SK-N-SH treated with all-trans-retinoic acid at 6 μM for 48 hours (cell line): ENCODE measurements at regions not wholly inside any gene's neighbourhood (a gene's known extent, or its start where the extent isn't known, plus 50 kb on each side); places are given as distances from the start of the nearest gene placed in this dataset.

Experiments used
- ATAC-seq: fragments of 200-7000 bp; cut with Tn5 transposase; 3 replicates; pipeline ENCODE4 v1.9.1; 2020; ENCODE audit warnings: mild to moderate bottlenecking, moderate library complexity
- ARNTL ChIP-seq: fragments of 450-650 bp; formaldehyde crosslinking; IDR thresholded peaks from 2 replicates; pipeline ENCODE4 v1.5.0; 2020; ENCODE audit warnings: low read depth, mild to moderate bottlenecking, moderate library complexity, borderline replicate concordance
- BACH2 ChIP-seq: fragments of 250-450 bp; sonication (Bioruptor Pico); IDR thresholded peaks from 2 replicates; pipeline ENCODE4 v1.9.0; 2021; ENCODE audit warnings: mild to moderate bottlenecking, borderline replicate concordance
- CSRNP3 ChIP-seq: fragments of 250-450 bp; sonication (Bioruptor Pico); IDR thresholded peaks from 2 replicates; pipeline ENCODE4 v1.5.1; 2021; ENCODE audit warnings: mild to moderate bottlenecking, moderate library complexity
- ESRRG ChIP-seq: fragments of 250-450 bp; sonication (Bioruptor Pico); IDR thresholded peaks from 2 replicates; pipeline ENCODE4 v1.6.1; 2021; ENCODE audit warnings: mild to moderate bottlenecking
- ISL1 ChIP-seq: fragments of 250-450 bp; sonication (Bioruptor Pico); IDR thresholded peaks from 2 replicates; pipeline ENCODE4 v2.1.2; 2022; ENCODE audit warnings: mild to moderate bottlenecking, moderate library complexity
- OSR1 ChIP-seq: fragments of 250-450 bp; sonication (Bioruptor Pico); IDR thresholded peaks from 2 replicates; pipeline ENCODE4 v1.8.0; 2022; ENCODE audit warnings: moderate library complexity, mild to moderate bottlenecking, inconsistent platforms
- PATZ1 ChIP-seq: fragments of 250-450 bp; sonication (Bioruptor Pico); IDR thresholded peaks from 2 replicates; pipeline ENCODE4 v1.8.0; 2020; ENCODE audit warnings: mild to moderate bottlenecking, moderate library complexity, borderline replicate concordance
- POU6F1 ChIP-seq: fragments of 250-450 bp; sonication (Bioruptor Pico); IDR thresholded peaks from 2 replicates; pipeline ENCODE4 v1.8.0; 2021; ENCODE audit warnings: low read depth, mild to moderate bottlenecking, moderate library complexity, borderline replicate concordance
- PPARA ChIP-seq: fragments of 250-450 bp; sonication (Bioruptor Pico); IDR thresholded peaks from 2 replicates; pipeline ENCODE4 v1.5.0; 2020; ENCODE audit warnings: mild to moderate bottlenecking, borderline replicate concordance
- RARB ChIP-seq: fragments of 250-450 bp; sonication (Bioruptor Pico); IDR thresholded peaks from 2 replicates; pipeline ENCODE4 v1.8.0; 2021; ENCODE audit warnings: mild to moderate bottlenecking, moderate library complexity
- TCF4 ChIP-seq: fragments of 250-450 bp; sonication (Bioruptor Pico); IDR thresholded peaks from 2 replicates; pipeline ENCODE4 v1.8.0; 2021; ENCODE audit warnings: mild to moderate bottlenecking, moderate library complexity, borderline replicate concordance
- ZC3H10 ChIP-seq: fragments of 250-450 bp; sonication (Bioruptor Pico); IDR thresholded peaks from 2 replicates; pipeline ENCODE4 v1.5.1; 2021; ENCODE audit warnings: mild to moderate bottlenecking, moderate library complexity
- ZFP3 ChIP-seq: fragments of 250-450 bp; sonication (Bioruptor Pico); IDR thresholded peaks from 2 replicates; pipeline ENCODE4 v1.5.0; 2020; ENCODE audit warnings: mild to moderate bottlenecking, moderate library complexity
- ZNF70 ChIP-seq: fragments of 450-650 bp; formaldehyde crosslinking; IDR thresholded peaks from 2 replicates; pipeline ENCODE4 v1.5.0; 2020; ENCODE audit warnings: mild to moderate bottlenecking, moderate library complexity
- ZNF8 ChIP-seq: fragments of 450-650 bp; formaldehyde crosslinking; IDR thresholded peaks from 2 replicates; pipeline ENCODE4 v1.5.0; 2020; ENCODE audit warnings: mild to moderate bottlenecking, moderate library complexity
- TF ChIP-seq, protein P1 (sequence below): fragments of 250-450 bp; sonication (Bioruptor Pico); IDR thresholded peaks from 2 replicates; pipeline ENCODE4 v1.5.0; 2020; ENCODE audit warnings: mild to moderate bottlenecking, moderate library complexity
- TF ChIP-seq, protein P2 (sequence below): fragments of 250-450 bp; sonication (Bioruptor Pico); IDR thresholded peaks from 2 replicates; pipeline ENCODE4 v1.5.1; 2020; ENCODE audit warnings: low read depth, mild to moderate bottlenecking, moderate library complexity

DNA sequence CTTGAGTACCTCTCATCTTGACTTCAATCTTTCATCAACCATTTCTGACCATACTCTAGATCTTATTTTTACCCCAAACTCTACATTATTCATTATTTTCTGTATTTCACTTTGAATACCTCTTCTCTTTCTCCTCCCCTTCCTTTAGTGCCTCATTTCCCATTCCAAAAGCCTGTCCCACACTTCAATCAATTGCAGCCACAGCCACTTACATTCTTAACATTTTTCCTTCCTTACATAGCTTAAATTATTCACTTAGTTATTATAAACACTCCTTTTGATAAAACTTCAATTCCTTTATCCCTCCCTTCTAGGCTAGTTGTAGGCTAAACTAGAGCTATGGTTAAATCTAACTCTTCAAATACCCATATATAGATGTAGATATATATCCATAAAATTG lies 344.0 kb downstream of the PRR16 start:
- TF ChIP-seq ZNF8 (CRISPR knock-in tag) (no peak), BACH2 (CRISPR knock-in tag) (no peak)
- TF ChIP-seq, protein P1, sequence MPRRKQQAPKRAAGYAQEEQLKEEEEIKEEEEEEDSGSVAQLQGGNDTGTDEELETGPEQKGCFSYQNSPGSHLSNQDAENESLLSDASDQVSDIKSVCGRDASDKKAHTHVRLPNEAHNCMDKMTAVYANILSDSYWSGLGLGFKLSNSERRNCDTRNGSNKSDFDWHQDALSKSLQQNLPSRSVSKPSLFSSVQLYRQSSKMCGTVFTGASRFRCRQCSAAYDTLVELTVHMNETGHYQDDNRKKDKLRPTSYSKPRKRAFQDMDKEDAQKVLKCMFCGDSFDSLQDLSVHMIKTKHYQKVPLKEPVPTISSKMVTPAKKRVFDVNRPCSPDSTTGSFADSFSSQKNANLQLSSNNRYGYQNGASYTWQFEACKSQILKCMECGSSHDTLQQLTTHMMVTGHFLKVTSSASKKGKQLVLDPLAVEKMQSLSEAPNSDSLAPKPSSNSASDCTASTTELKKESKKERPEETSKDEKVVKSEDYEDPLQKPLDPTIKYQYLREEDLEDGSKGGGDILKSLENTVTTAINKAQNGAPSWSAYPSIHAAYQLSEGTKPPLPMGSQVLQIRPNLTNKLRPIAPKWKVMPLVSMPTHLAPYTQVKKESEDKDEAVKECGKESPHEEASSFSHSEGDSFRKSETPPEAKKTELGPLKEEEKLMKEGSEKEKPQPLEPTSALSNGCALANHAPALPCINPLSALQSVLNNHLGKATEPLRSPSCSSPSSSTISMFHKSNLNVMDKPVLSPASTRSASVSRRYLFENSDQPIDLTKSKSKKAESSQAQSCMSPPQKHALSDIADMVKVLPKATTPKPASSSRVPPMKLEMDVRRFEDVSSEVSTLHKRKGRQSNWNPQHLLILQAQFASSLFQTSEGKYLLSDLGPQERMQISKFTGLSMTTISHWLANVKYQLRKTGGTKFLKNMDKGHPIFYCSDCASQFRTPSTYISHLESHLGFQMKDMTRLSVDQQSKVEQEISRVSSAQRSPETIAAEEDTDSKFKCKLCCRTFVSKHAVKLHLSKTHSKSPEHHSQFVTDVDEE = no peak
- no peak; the same call in 2 of the 3 replicates for ATAC-seq

GRCh38 chr5:120808606-120809005 lies 344.5 kb downstream of the PRR16 start:
- no peak for ATAC-seq
- TF ChIP-seq ISL1 (CRISPR knock-in tag) (no peak), POU6F1 (CRISPR knock-in tag) (no peak), ZNF70 (no peak)

DNA sequence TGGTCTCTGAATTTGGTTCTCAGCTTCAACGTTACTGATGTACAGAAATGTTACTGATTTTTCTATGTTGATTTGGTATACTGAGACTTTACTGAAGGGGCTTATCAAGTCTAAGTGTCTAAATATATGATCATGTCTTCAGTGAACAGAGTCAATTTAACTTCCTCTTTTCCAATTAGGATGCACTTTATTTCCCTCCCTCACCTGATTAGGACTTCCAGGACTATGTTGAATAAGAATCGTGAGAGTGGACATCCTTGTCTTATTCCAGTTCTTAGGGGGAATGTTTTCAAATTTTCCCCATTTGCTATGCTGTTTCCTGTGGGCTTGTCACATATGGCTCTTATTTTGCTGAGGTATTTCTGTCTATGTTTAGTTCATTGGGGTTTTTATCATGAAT lies 349.5 kb downstream of the PRR16 start:
- TF ChIP-seq ARNTL = no peak
- TF ChIP-seq PPARA (CRISPR knock-in tag) = no peak
- TF ChIP-seq ZNF8 (CRISPR knock-in tag) = no peak
- TF ChIP-seq, all 23 proteins: peak for 0
- no peak for ATAC-seq

DNA sequence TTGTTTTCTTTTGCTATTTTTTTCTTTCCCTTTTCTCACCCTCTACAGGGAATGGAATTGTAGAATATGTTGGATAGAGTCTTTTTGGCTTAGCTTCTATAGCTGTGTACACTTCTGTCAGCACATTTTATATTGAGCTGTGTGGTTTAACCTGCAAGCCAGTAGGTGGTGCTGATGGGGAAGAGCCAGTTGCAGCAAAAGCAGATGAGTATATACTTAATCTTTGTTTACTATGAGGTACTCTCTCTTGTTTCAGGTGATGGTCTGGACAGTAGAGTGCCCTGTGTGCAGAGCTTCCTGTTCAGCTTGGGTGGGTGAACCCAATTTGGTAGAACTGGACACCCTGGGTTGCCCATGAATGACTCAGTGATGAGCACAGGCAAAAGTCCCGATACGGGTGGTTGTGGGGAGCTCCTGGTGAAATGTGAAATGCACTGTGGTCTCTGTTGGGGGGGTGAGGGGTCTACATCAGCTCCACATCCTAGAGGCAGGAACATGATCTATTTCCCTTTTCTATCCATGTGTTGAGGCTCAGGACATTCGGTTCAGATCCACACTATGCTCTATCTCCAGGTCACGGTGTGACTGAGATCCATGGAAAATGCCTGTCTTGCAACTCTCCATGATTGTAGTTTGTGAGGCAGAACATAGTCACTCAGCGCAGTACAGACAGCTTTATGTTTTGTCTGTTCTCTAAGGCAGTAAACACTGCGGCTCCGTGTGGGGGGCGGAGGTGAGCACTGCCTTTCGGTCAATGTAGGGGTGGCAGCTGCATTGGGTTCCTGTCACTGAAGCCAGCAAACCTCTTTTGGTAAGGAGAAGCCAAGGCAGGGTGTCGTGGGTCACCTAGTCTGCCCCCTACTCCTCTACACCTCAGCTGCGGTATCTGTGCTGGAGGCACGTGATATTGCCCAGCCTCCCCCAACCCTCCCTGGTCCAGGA lies 353.2 kb downstream of the PRR16 start:
- TF ChIP-seq ZFP3 = no peak
- no peak for TF ChIP-seq POU6F1 (CRISPR knock-in tag)
- TF ChIP-seq, protein P2, sequence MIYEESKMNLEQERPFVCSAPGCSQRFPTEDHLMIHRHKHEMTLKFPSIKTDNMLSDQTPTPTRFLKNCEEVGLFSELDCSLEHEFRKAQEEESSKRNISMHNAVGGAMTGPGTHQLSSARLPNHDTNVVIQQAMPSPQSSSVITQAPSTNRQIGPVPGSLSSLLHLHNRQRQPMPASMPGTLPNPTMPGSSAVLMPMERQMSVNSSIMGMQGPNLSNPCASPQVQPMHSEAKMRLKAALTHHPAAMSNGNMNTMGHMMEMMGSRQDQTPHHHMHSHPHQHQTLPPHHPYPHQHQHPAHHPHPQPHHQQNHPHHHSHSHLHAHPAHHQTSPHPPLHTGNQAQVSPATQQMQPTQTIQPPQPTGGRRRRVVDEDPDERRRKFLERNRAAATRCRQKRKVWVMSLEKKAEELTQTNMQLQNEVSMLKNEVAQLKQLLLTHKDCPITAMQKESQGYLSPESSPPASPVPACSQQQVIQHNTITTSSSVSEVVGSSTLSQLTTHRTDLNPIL = no peak
- TF ChIP-seq ZC3H10 (CRISPR knock-in tag) = no peak
- no peak for TF ChIP-seq ARNTL
- no peak for TF ChIP-seq PPARA (CRISPR knock-in tag)
- TF ChIP-seq RARB = no peak
- TF ChIP-seq, protein P1 = no peak
- no peak for TF ChIP-seq ISL1 (CRISPR knock-in tag)
- no peak for TF ChIP-seq TCF4 (CRISPR knock-in tag)
- no peak for TF ChIP-seq ESRRG (CRISPR knock-in tag)
- TF ChIP-seq ZNF70 = no peak
- no peak for TF ChIP-seq BACH2 (CRISPR knock-in tag)
- TF ChIP-seq OSR1 (CRISPR knock-in tag) = no peak
- TF ChIP-seq CSRNP3 (CRISPR knock-in tag) = no peak
- no peak for TF ChIP-seq PATZ1 (CRISPR knock-in tag)
- ATAC-seq = peak; percentile 92
